GM19397 (cell line): ENCODE measurements at regions not wholly inside any gene's neighbourhood (a gene's known extent, or its start where the extent isn't known, plus 50 kb on each side); places are given as distances from the start of the nearest gene placed in this dataset.

Source experiments
- ATAC-seq: cut with Tn5 transposase; IDR thresholded peaks from one replicate; pipeline ENCODE4 v1.9.1; 2021; ENCODE audit warnings: mild to moderate bottlenecking, moderate library complexity; ENCODE audit not compliant: unreplicated experiment

- ATAC-seq: no peak
These were observed 86.2 kb upstream of the RPS6KA3 start for GRCh38 chrX:20352935-20353336.

- no peak for ATAC-seq
These were observed 85.8 kb upstream of the RPS6KA3 start for GRCh38 chrX:20352504-20352903.

- ATAC-seq: no peak
These were observed 83.9 kb upstream of the RPS6KA3 start for GRCh38 chrX:20350596-20350995.

- no peak for ATAC-seq
These were observed 81.4 kb upstream of the RPS6KA3 start for GRCh38 chrX:20348139-20348538.

- no peak for ATAC-seq
These were observed 80.8 kb upstream of the RPS6KA3 start for GRCh38 chrX:20347481-20347880.

- no peak for ATAC-seq
These were observed 67.0 kb upstream of the RPS6KA3 start for GRCh38 chrX:20333672-20334071.

GRCh38 chrX:20330545-20330944 is 63.8 kb upstream of the RPS6KA3 start:
- ATAC-seq: no peak

- ATAC-seq: no peak
These were observed 62.7 kb upstream of the RPS6KA3 start for GRCh38 chrX:20329435-20329834.

GRCh38 chrX:20325786-20326388 is 59.2 kb upstream of the RPS6KA3 start:
- no peak for ATAC-seq

GRCh38 chrX:20322887-20323286 is 56.2 kb upstream of the RPS6KA3 start:
- ATAC-seq: no peak

GRCh38 chrX:20320461-20321159 is 53.9 kb upstream of the RPS6KA3 start:
- ATAC-seq: peak; percentile 98

GRCh38 chrX:20319054-20319453 is 52.3 kb upstream of the RPS6KA3 start:
- ATAC-seq: no peak

- no peak for ATAC-seq
These were observed 51.2 kb upstream of the RPS6KA3 start for GRCh38 chrX:20317873-20318272.
